ENCODE measurements at regions not wholly inside any gene's neighbourhood (a gene's known extent, or its start where the extent isn't known, plus 50 kb on each side); places are given as distances from the start of the nearest gene placed in this dataset.

- no peak for TF ChIP-seq SMC3 (conservative IDR thresholded peaks at IDR 0.05; ENCODE audit: poor library complexity)
- no peak for TF ChIP-seq POLR2AphosphoS5 (IDR thresholded peaks at IDR 0.05)
- TF ChIP-seq EZH2 (IDR thresholded peaks at IDR 0.05; ENCODE audit: borderline replicate concordance, insufficient read depth, low read length, poor library complexity, severe bottlenecking), result no peak
- no peak for TF ChIP-seq EP300 (conservative IDR thresholded peaks at IDR 0.05; ENCODE audit: poor library complexity, severe bottlenecking)
- TF ChIP-seq, protein P1, sequence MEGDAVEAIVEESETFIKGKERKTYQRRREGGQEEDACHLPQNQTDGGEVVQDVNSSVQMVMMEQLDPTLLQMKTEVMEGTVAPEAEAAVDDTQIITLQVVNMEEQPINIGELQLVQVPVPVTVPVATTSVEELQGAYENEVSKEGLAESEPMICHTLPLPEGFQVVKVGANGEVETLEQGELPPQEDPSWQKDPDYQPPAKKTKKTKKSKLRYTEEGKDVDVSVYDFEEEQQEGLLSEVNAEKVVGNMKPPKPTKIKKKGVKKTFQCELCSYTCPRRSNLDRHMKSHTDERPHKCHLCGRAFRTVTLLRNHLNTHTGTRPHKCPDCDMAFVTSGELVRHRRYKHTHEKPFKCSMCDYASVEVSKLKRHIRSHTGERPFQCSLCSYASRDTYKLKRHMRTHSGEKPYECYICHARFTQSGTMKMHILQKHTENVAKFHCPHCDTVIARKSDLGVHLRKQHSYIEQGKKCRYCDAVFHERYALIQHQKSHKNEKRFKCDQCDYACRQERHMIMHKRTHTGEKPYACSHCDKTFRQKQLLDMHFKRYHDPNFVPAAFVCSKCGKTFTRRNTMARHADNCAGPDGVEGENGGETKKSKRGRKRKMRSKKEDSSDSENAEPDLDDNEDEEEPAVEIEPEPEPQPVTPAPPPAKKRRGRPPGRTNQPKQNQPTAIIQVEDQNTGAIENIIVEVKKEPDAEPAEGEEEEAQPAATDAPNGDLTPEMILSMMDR (IDR thresholded peaks at IDR 0.05; ENCODE audit: poor library complexity, severe bottlenecking), result no peak
- TF ChIP-seq REST (IDR thresholded peaks at IDR 0.05; ENCODE audit: borderline replicate concordance), result no peak
- TF ChIP-seq MXI1 (conservative IDR thresholded peaks at IDR 0.05; ENCODE audit: poor library complexity, severe bottlenecking), result no peak
- TF ChIP-seq RAD21 (conservative IDR thresholded peaks at IDR 0.05), result no peak
- no peak for TF ChIP-seq TAF1 (IDR thresholded peaks at IDR 0.05; ENCODE audit: low read depth)
Observed at GRCh38 chr15:20361091-20361490, 180.5 kb downstream of the GOLGA6L6 start.

Data from neural cell (in vitro differentiated cells).